Natural killer cell (primary cell): ENCODE measurements at regions not wholly inside any gene's neighbourhood (a gene's known extent, or its start where the extent isn't known, plus 50 kb on each side); places are given as distances from the start of the nearest gene placed in this dataset.

Experiments
- ATAC-seq, 3 donors: fragments of 150-1000 bp in 2 of 3; fragments of 200-7000 bp in 1 of 3; cut with Tn5 transposase; 1 replicate in 1 of 3; 2 replicates in 2 of 3; pipeline ENCODE4 v1.10.0; 2021; ENCODE audit warnings: mild to moderate bottlenecking in 2 of 3, moderate library complexity in 2 of 3
- DNase-seq, 2 donors: peaks; one replicate each; pipeline versions ENCODE4 v3.0.0 to v3.0.0-alpha.2; 2013 to 2021; ENCODE audit warnings: mixed read lengths in 1 of 2
- H3K27ac ChIP-seq: one replicate; pipeline ENCODE4 v1.5.1; 2013; ENCODE audit warnings: mild to moderate bottlenecking, low read length
- H3K27me3 ChIP-seq: one replicate; pipeline ENCODE4 v1.6.1; 2013; ENCODE audit warnings: low read length; ENCODE audit not compliant: control insufficient read depth, insufficient read depth
- H3K36me3 ChIP-seq: one replicate; pipeline ENCODE4 v1.6.1; 2013; ENCODE audit warnings: low read length; ENCODE audit not compliant: control insufficient read depth, insufficient read depth
- H3K4me1 ChIP-seq: one replicate; pipeline ENCODE4 v1.6.1; 2013; ENCODE audit warnings: low read length; ENCODE audit not compliant: control insufficient read depth, insufficient read depth
- H3K4me3 ChIP-seq: one replicate; pipeline ENCODE4 v1.5.1; 2013; ENCODE audit warnings: low read length
- H3K9me3 ChIP-seq: one replicate; pipeline ENCODE4 v1.6.1; 2013; ENCODE audit warnings: low read length; ENCODE audit not compliant: control insufficient read depth, insufficient read depth
- H3K27ac Mint-ChIP-seq, 2 donors: one replicate each; pipeline ENCODE4 v1.8.0; 2022; ENCODE audit warnings: mild to moderate bottlenecking in 2 of 2, mixed read lengths in 2 of 2, moderate library complexity in 1 of 2
- H3K27me3 Mint-ChIP-seq, 2 donors: one replicate each; pipeline ENCODE4 v1.8.0; 2022; ENCODE audit warnings: low read depth in 2 of 2, mixed read lengths in 2 of 2
- H3K36me3 Mint-ChIP-seq: one replicate; pipeline ENCODE4 v1.8.0; 2022; ENCODE audit warnings: mixed read lengths
- H3K4me1 Mint-ChIP-seq, 2 donors: one replicate each; pipeline ENCODE4 v1.8.0; 2022; ENCODE audit warnings: mixed read lengths in 2 of 2
- H3K4me3 Mint-ChIP-seq: one replicate; pipeline ENCODE4 v1.8.0; 2022; ENCODE audit warnings: mild to moderate bottlenecking, moderate library complexity, mixed read lengths
- H3K9me3 Mint-ChIP-seq, 2 donors: one replicate each; pipeline ENCODE4 v1.8.0; 2022; ENCODE audit warnings: mixed read lengths in 2 of 2
- WGBS: methylation state at CpG from one replicate; pipeline ENCODE4 v1.1.7; 2013; ENCODE audit warnings: missing lambda C conversion rate; ENCODE audit not compliant: insufficient coverage; 5-methylcytosine and 5-hydroxymethylcytosine counted together
- intact Hi-C: fragments of 100-400 bp; cut with micrococcal nuclease; formaldehyde crosslinking; loops from one replicate; pipeline ENCODE4 v1.14.2; 2022
- TF ChIP-seq, protein P1 (sequence below): fragments of 200-600 bp; IDR thresholded peaks from one replicate; pipeline ENCODE4 v1.8.0; 2022; ENCODE audit warnings: antibody characterized with exemption

DNA sequence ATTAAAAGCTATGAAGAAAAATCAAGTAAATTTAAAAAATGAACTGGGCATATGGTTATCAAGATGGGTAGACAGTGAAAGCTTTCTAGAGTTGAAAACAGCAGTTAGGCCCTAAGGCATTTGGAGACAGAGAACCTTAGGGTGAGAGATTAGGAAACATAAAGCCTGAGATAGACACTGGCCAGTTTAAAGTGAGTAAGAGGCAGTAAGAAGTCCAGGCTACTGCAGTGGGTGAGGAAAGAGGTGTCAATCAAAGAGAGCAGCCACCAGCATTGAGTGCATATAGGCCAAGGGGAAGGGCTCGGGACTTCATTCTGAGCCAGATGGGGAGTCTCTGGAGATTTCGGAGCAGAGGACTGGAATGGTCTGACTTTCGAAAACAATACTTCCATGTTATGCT lies 1360.5 kb upstream of the ADGRL4 start:
- peaks cover 4 to 11% of the 10 kb centered on the region in 2 donors for H3K9me3 Mint-ChIP-seq
- no peak overlapping the region for H3K27ac ChIP-seq
- TF ChIP-seq, protein P1, sequence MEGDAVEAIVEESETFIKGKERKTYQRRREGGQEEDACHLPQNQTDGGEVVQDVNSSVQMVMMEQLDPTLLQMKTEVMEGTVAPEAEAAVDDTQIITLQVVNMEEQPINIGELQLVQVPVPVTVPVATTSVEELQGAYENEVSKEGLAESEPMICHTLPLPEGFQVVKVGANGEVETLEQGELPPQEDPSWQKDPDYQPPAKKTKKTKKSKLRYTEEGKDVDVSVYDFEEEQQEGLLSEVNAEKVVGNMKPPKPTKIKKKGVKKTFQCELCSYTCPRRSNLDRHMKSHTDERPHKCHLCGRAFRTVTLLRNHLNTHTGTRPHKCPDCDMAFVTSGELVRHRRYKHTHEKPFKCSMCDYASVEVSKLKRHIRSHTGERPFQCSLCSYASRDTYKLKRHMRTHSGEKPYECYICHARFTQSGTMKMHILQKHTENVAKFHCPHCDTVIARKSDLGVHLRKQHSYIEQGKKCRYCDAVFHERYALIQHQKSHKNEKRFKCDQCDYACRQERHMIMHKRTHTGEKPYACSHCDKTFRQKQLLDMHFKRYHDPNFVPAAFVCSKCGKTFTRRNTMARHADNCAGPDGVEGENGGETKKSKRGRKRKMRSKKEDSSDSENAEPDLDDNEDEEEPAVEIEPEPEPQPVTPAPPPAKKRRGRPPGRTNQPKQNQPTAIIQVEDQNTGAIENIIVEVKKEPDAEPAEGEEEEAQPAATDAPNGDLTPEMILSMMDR: no peak
- WGBS: 96% methylated on average over 3 of the region's 3 CpGs
- H3K27ac Mint-ChIP-seq: no peak overlapping the region
- no peaks in the 10 kb centered on the region for H3K4me1 Mint-ChIP-seq
- H3K27me3 ChIP-seq: no peaks in the 10 kb centered on the region
- H3K36me3 Mint-ChIP-seq: peaks cover 14% of the 10 kb centered on the region
- H3K36me3 ChIP-seq: no peaks in the 10 kb centered on the region
- no peak for ATAC-seq
- intact Hi-C loops: no loop called here
- no peak for DNase-seq
- no peak overlapping the region for H3K4me3 Mint-ChIP-seq
- H3K27me3 Mint-ChIP-seq: no peaks in the 10 kb centered on the region
- H3K4me1 ChIP-seq: no peaks in the 10 kb centered on the region
- no peak overlapping the region for H3K4me3 ChIP-seq
- no peaks in the 10 kb centered on the region for H3K9me3 ChIP-seq

DNA sequence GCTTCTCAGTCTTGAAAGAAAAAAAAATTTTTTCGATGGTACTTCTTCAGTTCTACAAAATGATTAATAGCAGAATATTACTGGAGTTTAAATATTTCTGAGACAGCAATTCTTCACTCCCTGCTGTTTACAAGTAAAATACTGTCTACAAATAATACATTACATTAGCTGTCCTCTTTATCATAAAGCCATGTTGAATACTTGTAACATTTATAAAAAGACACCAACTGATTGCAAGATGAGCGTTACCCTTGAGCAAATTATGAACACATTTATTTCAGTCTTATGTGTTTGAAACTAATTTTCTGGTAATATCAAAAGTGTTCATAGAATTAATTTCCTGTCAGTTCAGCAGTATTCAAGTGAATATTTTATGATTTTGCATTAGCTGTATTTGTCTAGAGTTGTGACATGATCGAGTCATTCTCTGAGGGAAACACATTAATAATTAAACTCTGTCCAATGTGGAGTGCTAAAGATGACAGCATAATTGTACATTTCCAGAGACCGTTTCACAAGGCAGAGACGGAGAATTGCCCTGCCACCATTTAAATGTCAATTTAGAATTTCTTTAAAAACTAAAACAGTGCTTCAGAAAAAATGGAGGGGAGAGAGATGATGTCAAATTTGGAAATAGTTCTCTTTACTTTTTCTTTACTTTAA lies 1359.0 kb upstream of the ADGRL4 start:
- no peaks in the 10 kb centered on the region for H3K27me3 ChIP-seq
- no peak overlapping the region for H3K27ac ChIP-seq
- intact Hi-C loops: no loop called here
- Mint-ChIP-seq H3K27me3 (no peaks in the 10 kb centered on the region), H3K36me3 (peaks cover 14% of the 10 kb centered on the region), H3K4me3 (no peak overlapping the region), H3K27ac (no peak overlapping the region), H3K9me3 (peaks cover 8 to 21% of the 10 kb centered on the region in 2 donors), H3K4me1 (no peaks in the 10 kb centered on the region)
- 100% methylated on average over 2 of the region's 5 CpGs for WGBS
- no peaks in the 10 kb centered on the region for H3K9me3 ChIP-seq
- ATAC-seq (no peak), DNase-seq (no peak)
- H3K4me3 ChIP-seq: no peak overlapping the region
- H3K4me1 ChIP-seq: no peaks in the 10 kb centered on the region
- H3K36me3 ChIP-seq: no peaks in the 10 kb centered on the region
- TF ChIP-seq, protein P1: no peak

DNA sequence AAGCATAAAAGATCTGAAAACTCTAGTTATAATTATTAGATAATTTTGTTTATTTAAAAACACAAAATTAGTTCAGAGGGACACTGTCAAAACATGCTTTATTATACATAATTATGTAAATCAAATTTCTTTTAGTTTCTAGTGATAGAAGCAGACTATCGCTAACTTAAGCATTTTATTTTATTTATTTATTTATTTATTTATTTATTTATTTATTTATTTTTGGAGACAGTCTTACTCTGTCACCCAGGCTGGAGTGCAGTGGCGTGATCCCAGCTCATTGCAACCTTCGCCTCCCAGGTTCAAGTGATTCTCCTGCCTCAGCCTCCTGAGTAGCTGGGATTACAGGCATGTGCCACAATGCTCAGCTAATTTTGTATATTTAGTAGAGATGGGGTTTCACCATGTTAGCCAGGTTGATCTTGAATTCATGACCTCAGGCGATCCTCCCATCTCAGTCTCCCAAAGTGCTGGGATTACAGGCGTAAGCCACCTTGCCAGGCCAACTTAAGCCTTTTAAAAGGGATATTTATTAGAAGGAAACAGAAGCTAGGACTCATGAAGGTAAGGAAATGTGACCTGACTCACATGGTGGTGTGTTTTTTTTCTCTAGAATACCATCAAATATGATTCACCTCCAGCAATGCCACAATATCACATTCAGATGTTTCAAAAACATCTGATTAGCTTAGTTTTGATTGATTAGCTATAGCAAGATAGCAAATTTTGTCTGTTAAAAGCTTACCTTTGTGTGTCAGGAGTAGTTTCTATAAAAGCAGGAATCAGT lies 1357.4 kb upstream of the ADGRL4 start:
- Mint-ChIP-seq H3K36me3 (peaks cover 14% of the 10 kb centered on the region), H3K27ac (no peak overlapping the region), H3K27me3 (no peaks in the 10 kb centered on the region), H3K9me3 (peaks cover 8 to 33% of the 10 kb centered on the region in 2 donors), H3K4me3 (no peak overlapping the region), H3K4me1 (no peaks in the 10 kb centered on the region)
- no peak for DNase-seq
- intact Hi-C loops: no loop called here
- no peak for ATAC-seq
- 100% methylated on average over 3 of the region's 5 CpGs for WGBS
- Histone ChIP-seq H3K27me3 (no peaks in the 10 kb centered on the region), H3K36me3 (no peaks in the 10 kb centered on the region), H3K9me3 (no peaks in the 10 kb centered on the region), H3K27ac (no peak overlapping the region), H3K4me1 (no peaks in the 10 kb centered on the region), H3K4me3 (no peak overlapping the region)
- TF ChIP-seq, protein P1: no peak
